GM13976 (cell line): ENCODE measurements at regions not wholly inside any gene's neighbourhood (a gene's known extent, or its start where the extent isn't known, plus 50 kb on each side); places are given as distances from the start of the nearest gene placed in this dataset.

ENCODE experiments used
- DNase-seq: peaks from one replicate; pipeline ENCODE4 v3.0.0; 2012; ENCODE audit warnings: low spot score
- CTCF ChIP-seq: IDR thresholded peaks from 2 replicates; pipeline ENCODE4 v1.5.1; 2012; ENCODE audit warnings: borderline replicate concordance, mild to moderate bottlenecking; ENCODE audit not compliant: insufficient read depth; ENCODE audit errors: extremely low read depth, missing control alignments, control extremely low read depth
- in situ Hi-C: fragments of 300-500 bp; cut with MboI; formaldehyde crosslinking; loops from one replicate; pipeline ENCODE4 v1.12.0; 2022; ENCODE audit warnings: low sequenced_read_pairs, mixed read lengths, inconsistent platforms; ENCODE audit not compliant: unreplicated experiment

- in situ Hi-C loops: no loop called here
Observed at GRCh38 chrX:117305168-117305766, 811.3 kb downstream of the KLHL13 start.

GRCh38 chrX:117301086-117301485, 815.5 kb downstream of the KLHL13 start:
- no peak for TF ChIP-seq CTCF
- in situ Hi-C loops: no loop called here
- DNase-seq: no peak

More at GRCh38 chrX:117305168-117305766, 811.3 kb downstream of the KLHL13 start:
- no peak for TF ChIP-seq CTCF
- no peak for DNase-seq

DNA sequence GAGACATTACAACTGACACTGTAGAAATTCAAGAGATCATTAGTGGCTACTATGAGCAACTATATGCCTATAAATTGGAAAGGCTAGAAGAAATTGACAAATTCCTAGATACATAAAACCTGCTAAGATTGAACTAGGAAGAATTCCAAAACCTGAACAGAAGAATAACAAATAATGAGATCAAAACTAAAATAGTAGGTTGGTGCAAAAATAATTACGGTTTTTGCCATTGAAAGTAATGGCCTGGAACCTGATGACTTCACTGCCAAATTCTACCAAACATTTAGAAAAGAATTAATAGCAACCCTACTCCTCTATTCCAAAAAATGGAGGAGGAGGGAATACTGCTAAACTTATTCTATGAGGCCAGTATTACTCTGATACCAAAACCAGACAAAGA, 824.9 kb downstream of the KLHL13 start:
- DNase-seq: no peak
- in situ Hi-C loops: no loop called here
- no peak for TF ChIP-seq CTCF

- in situ Hi-C loops: no loop called here
- TF ChIP-seq CTCF: no peak
- no peak for DNase-seq
Observed at GRCh38 chrX:117274965-117275364, 812.2 kb upstream of the CT83 start.
